ENCODE measurements at regions not wholly inside any gene's neighbourhood (a gene's known extent, or its start where the extent isn't known, plus 50 kb on each side); places are given as distances from the start of the nearest gene placed in this dataset.

DNA sequence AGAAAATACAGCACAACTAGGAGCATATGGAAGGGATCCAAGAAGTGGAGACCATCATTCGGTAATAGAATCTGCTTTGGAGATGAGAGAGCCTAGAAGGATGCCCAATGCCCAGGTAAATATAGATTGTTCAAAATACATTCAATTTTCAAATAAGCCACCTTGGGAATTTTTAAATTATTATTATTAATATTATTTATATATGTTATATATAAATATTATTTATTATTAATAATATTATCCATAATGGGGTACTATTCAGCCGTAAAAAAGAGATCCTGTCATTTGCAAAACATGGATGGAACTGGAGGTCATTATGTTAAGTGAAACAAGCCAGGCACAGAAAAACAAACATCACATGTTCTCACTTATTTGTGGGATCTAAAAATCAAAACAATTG lies 127.8 kb upstream of the NDUFV2 start:
- no peak for DNase-seq (ENCODE audit: low read depth, low spot score)
- Histone ChIP-seq H3K4me1 (ENCODE audit: control insufficient read depth in 1 of 2, insufficient read depth in 2 of 2, low read length in 2 of 2) (no peaks in the 10 kb centered on the region), H3K4me2 (ENCODE audit: low read length) (no peak overlapping the region), H4K20me1 (ENCODE audit: insufficient read depth) (no peaks in the 10 kb centered on the region), H3K36me3 (ENCODE audit: control insufficient read depth in 1 of 2, insufficient read depth in 2 of 2, low read length in 2 of 2) (no peaks in the 10 kb centered on the region), H3K9ac (ENCODE audit: low read length) (no peak overlapping the region), H3K9me3 (ENCODE audit: control insufficient read depth in 1 of 2, insufficient read depth in 1 of 2, low read depth in 1 of 2, low read length in 2 of 2) (no peaks in the 10 kb centered on the region; a peak in 1 of 4 replicates), H3K27me3 (ENCODE audit: insufficient read depth, low read length) (no peaks in the 10 kb centered on the region), H3K27ac (ENCODE audit: low read depth, low read length) (no peak overlapping the region), H3K9me2 (ENCODE audit: insufficient read depth) (no peaks in the 10 kb centered on the region), H2AFZ (ENCODE audit: low read depth, low read length, poor library complexity, severe bottlenecking) (no peak overlapping the region), H3K4me3 (replicated peaks in 1 of 2; ENCODE audit: low read depth in 1 of 2, low read length in 2 of 2) (no peak overlapping the region), H3K79me2 (ENCODE audit: insufficient read depth, low read length) (no peaks in the 10 kb centered on the region)
- POLR2A ChIA-PET = no interaction called here
- intact Hi-C loops (cut with micrococcal nuclease) = no loop called here
- RAD21 ChIA-PET (ENCODE audit: low non-redundant PET in 1 of 2, low total read pairs in 2 of 2, uncharacterized antibody in 2 of 2, unreplicated experiment in 2 of 2) = no interaction called here
- CTCF ChIA-PET = no interaction called here
- no TSS peak for BruUV-seq (replicated peaks)
- ATAC-seq = no peak
- no peak for TF ChIP-seq REST (IDR thresholded peaks at IDR 0.05; ENCODE audit: low read depth)
- TF ChIP-seq ZNF274 (IDR thresholded peaks at IDR 0.05; ENCODE audit: low read depth, low read length) = no peak
- no peak for TF ChIP-seq SIN3A (IDR thresholded peaks at IDR 0.05; ENCODE audit: low read depth)
- TF ChIP-seq CEBPB (IDR thresholded peaks at IDR 0.05; ENCODE audit: low read depth) = no peak
- no peak for TF ChIP-seq SRF (IDR thresholded peaks at IDR 0.05; ENCODE audit: low read depth)
- TF ChIP-seq POLR2AphosphoS5 (IDR thresholded peaks at IDR 0.05; ENCODE audit: low read depth, low read length) = no peak
- no peak for TF ChIP-seq ELF1 (IDR thresholded peaks at IDR 0.05; ENCODE audit: borderline replicate concordance, low read depth)
- no peak for TF ChIP-seq JUND (IDR thresholded peaks at IDR 0.05)
- TF ChIP-seq, protein P1, sequence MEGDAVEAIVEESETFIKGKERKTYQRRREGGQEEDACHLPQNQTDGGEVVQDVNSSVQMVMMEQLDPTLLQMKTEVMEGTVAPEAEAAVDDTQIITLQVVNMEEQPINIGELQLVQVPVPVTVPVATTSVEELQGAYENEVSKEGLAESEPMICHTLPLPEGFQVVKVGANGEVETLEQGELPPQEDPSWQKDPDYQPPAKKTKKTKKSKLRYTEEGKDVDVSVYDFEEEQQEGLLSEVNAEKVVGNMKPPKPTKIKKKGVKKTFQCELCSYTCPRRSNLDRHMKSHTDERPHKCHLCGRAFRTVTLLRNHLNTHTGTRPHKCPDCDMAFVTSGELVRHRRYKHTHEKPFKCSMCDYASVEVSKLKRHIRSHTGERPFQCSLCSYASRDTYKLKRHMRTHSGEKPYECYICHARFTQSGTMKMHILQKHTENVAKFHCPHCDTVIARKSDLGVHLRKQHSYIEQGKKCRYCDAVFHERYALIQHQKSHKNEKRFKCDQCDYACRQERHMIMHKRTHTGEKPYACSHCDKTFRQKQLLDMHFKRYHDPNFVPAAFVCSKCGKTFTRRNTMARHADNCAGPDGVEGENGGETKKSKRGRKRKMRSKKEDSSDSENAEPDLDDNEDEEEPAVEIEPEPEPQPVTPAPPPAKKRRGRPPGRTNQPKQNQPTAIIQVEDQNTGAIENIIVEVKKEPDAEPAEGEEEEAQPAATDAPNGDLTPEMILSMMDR (IDR thresholded peaks at IDR 0.05 in 2 of 3, conservative IDR thresholded peaks at IDR 0.05 in 1 of 3; ENCODE audit: borderline replicate concordance in 1 of 3, insufficient read depth in 1 of 3, low read depth in 2 of 3, low read length in 2 of 3) = no peak
- TF ChIP-seq ZFX (IDR thresholded peaks at IDR 0.05) = no peak
- TF ChIP-seq EZH2phosphoT487 (IDR thresholded peaks at IDR 0.05; ENCODE audit: borderline replicate concordance) = no peak
- no peak for TF ChIP-seq EZH2 (IDR thresholded peaks at IDR 0.05)
- no peak for TF ChIP-seq FOSL1 (IDR thresholded peaks at IDR 0.05; ENCODE audit: low read depth)
- TF ChIP-seq YY1 (IDR thresholded peaks at IDR 0.05; ENCODE audit: extremely low read depth, insufficient replicate concordance, low read depth, low read length) = no peak

Data from HCT116 (cell line).